ENCODE measurements at regions not wholly inside any gene's neighbourhood (a gene's known extent, or its start where the extent isn't known, plus 50 kb on each side); places are given as distances from the start of the nearest gene placed in this dataset.

GRCh38 chr14:97311411-97311810, 514.2 kb downstream of the VRK1 start:
- DNase-seq: no peak

- no peak for DNase-seq
Observed at GRCh38 chr14:97312910-97313309, 515.7 kb downstream of the VRK1 start.

GRCh38 chr14:97315790-97316189, 518.6 kb downstream of the VRK1 start:
- no peak for DNase-seq

GRCh38 chr14:97318380-97318779, 521.2 kb downstream of the VRK1 start:
- DNase-seq: no peak

- DNase-seq: no peak
Observed at GRCh38 chr14:97319691-97320090, 522.5 kb downstream of the VRK1 start.

- DNase-seq: no peak
Observed at GRCh38 chr14:97328743-97329142, 531.6 kb downstream of the VRK1 start.

- no peak for DNase-seq
Observed at GRCh38 chr14:97329701-97330100, 532.5 kb downstream of the VRK1 start.

- no peak for DNase-seq
Observed at GRCh38 chr14:97331058-97331457, 533.9 kb downstream of the VRK1 start.

- no peak for DNase-seq
Observed at GRCh38 chr14:97331526-97331925, 534.3 kb downstream of the VRK1 start.

GRCh38 chr14:97336179-97336578, 539.0 kb downstream of the VRK1 start:
- DNase-seq: peak in 1 of 2 donors; percentile 9

- DNase-seq: no peak
Observed at GRCh38 chr14:97336816-97337215, 539.6 kb downstream of the VRK1 start.

- DNase-seq: no peak
Observed at GRCh38 chr14:97337267-97337666, 540.1 kb downstream of the VRK1 start.

- DNase-seq: no peak
Observed at GRCh38 chr14:97337670-97338069, 540.5 kb downstream of the VRK1 start.

GRCh38 chr14:97344666-97345065, 547.5 kb downstream of the VRK1 start:
- no peak for DNase-seq

GRCh38 chr14:97346675-97347074, 549.5 kb downstream of the VRK1 start:
- no peak for DNase-seq

- no peak for DNase-seq
Observed at GRCh38 chr14:97349463-97349862, 552.3 kb downstream of the VRK1 start.

- no peak for DNase-seq
Observed at GRCh38 chr14:97349946-97350345, 552.8 kb downstream of the VRK1 start.

- no peak for DNase-seq
Observed at GRCh38 chr14:97350415-97350814, 553.2 kb downstream of the VRK1 start.

GRCh38 chr14:97350894-97351731, 553.9 kb downstream of the VRK1 start:
- DNase-seq: no peak

GRCh38 chr14:97353102-97353501, 555.9 kb downstream of the VRK1 start:
- DNase-seq: no peak

- DNase-seq: no peak
Observed at GRCh38 chr14:97354119-97354722, 557.0 kb downstream of the VRK1 start.

- DNase-seq: no peak
Observed at GRCh38 chr14:97359341-97359740, 562.2 kb downstream of the VRK1 start.

- DNase-seq: no peak
Observed at GRCh38 chr14:97361181-97361580, 564.0 kb downstream of the VRK1 start.

GRCh38 chr14:97361958-97362357, 564.8 kb downstream of the VRK1 start:
- no peak for DNase-seq

- DNase-seq: no peak
Observed at GRCh38 chr14:97366400-97366799, 569.2 kb downstream of the VRK1 start.
